Activated CD4-positive, CD25-positive, alpha-beta regulatory T cell treated with anti-CD3 and anti-CD28 coated beads, Interleukin-2, amount 50 U/mL, for 24 hours (primary cell): ENCODE measurements at regions not wholly inside any gene's neighbourhood (a gene's known extent, or its start where the extent isn't known, plus 50 kb on each side); places are given as distances from the start of the nearest gene placed in this dataset.

Experiments
- ATAC-seq, 2 donors: fragments of 150-1000 bp; cut with Tn5 transposase; one replicate each; pipeline ENCODE4 v1.10.0; 2021; ENCODE audit warnings: mild to moderate bottlenecking in 1 of 2, moderate library complexity in 1 of 2

- ATAC-seq = no peak
Observed at GRCh38 chr6:113539623-113540022, 317.5 kb upstream of the MARCKS start.

- ATAC-seq = no peak
Observed at GRCh38 chr6:113540466-113540865, 316.7 kb upstream of the MARCKS start.

- ATAC-seq = no peak
Observed at GRCh38 chr6:113551168-113551567, 306.0 kb upstream of the MARCKS start.

GRCh38 chr6:113556775-113557174 is 300.4 kb upstream of the MARCKS start:
- ATAC-seq = no peak

- no peak for ATAC-seq
Observed at GRCh38 chr6:113558431-113558830, 298.7 kb upstream of the MARCKS start.

- ATAC-seq = no peak
Observed at GRCh38 chr6:113558966-113559365, 298.2 kb upstream of the MARCKS start.

GRCh38 chr6:113560376-113560775 is 296.8 kb upstream of the MARCKS start:
- no peak for ATAC-seq

GRCh38 chr6:113560908-113561307 is 296.2 kb upstream of the MARCKS start:
- ATAC-seq = no peak

GRCh38 chr6:113562248-113562647 is 294.9 kb upstream of the MARCKS start:
- no peak for ATAC-seq

GRCh38 chr6:113564371-113565171 is 292.6 kb upstream of the MARCKS start:
- peak in 1 of 2 donors; percentile 41 for ATAC-seq

- ATAC-seq = no peak
Observed at GRCh38 chr6:113565306-113565705, 291.8 kb upstream of the MARCKS start.

GRCh38 chr6:113570161-113570560 is 287.0 kb upstream of the MARCKS start:
- no peak for ATAC-seq

GRCh38 chr6:113570641-113571040 is 286.5 kb upstream of the MARCKS start:
- ATAC-seq = no peak

- ATAC-seq = no peak
Observed at GRCh38 chr6:113574147-113574546, 283.0 kb upstream of the MARCKS start.

GRCh38 chr6:113576310-113576709 is 280.8 kb upstream of the MARCKS start:
- no peak for ATAC-seq

GRCh38 chr6:113578691-113579090 is 278.5 kb upstream of the MARCKS start:
- no peak for ATAC-seq

GRCh38 chr6:113584767-113585166 is 272.4 kb upstream of the MARCKS start:
- no peak for ATAC-seq

GRCh38 chr6:113585246-113585645 is 271.9 kb upstream of the MARCKS start:
- ATAC-seq = no peak

- ATAC-seq = no peak
Observed at GRCh38 chr6:113586413-113587077, 270.6 kb upstream of the MARCKS start.

GRCh38 chr6:113587078-113587699 is 270.0 kb upstream of the MARCKS start:
- no peak for ATAC-seq

- no peak for ATAC-seq
Observed at GRCh38 chr6:113588646-113589045, 268.5 kb upstream of the MARCKS start.

GRCh38 chr6:113591896-113592827 is 265.0 kb upstream of the MARCKS start:
- ATAC-seq = no peak

- ATAC-seq = no peak
Observed at GRCh38 chr6:113594726-113595125, 262.4 kb upstream of the MARCKS start.
